HG03159 (cell line): ENCODE measurements at regions not wholly inside any gene's neighbourhood (a gene's known extent, or its start where the extent isn't known, plus 50 kb on each side); places are given as distances from the start of the nearest gene placed in this dataset.

Experiments
- ATAC-seq: cut with Tn5 transposase; IDR thresholded peaks from one replicate; pipeline ENCODE4 v1.9.1; 2021; ENCODE audit warnings: mild to moderate bottlenecking, moderate library complexity; ENCODE audit not compliant: unreplicated experiment

DNA sequence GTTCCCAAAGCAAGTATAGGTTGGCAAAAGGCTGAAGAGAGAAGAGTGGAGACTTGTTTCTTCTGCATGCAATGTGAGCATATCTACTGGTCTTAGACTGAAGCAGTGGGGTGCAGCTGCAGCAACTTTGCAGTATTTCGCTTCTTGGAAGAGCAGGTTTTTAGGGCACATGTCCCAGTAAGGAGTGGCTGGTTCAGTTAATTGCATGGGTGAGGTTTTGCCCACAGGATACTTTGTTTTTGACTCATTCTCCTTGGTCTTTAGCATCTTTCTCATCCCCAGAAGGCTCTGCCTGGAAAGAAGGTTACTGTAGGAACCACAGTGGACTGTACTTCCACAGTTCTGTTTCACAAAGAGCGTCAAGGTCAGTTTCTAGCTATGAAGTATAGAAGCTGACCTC, 68.0 kb upstream of the NR3C2 start:
- ATAC-seq: no peak

DNA sequence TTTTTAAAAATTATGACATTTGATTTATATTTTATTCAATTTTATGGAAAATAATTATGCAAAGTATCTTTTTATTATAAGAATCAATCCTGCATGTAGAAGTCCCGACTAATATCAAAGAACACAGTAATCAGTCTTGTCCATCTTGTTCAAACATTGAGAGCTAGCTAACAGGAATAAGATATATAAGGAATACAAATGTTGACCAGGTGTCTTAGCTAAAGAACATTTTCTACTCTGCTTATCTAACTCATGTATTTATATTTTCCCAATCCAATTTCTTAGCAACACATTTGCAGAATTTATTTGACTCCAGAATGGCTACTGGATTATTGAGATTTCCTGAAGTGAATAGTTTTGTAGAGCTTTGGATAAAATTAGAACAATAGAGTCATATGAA, 61.5 kb upstream of the NR3C2 start:
- no peak for ATAC-seq

DNA sequence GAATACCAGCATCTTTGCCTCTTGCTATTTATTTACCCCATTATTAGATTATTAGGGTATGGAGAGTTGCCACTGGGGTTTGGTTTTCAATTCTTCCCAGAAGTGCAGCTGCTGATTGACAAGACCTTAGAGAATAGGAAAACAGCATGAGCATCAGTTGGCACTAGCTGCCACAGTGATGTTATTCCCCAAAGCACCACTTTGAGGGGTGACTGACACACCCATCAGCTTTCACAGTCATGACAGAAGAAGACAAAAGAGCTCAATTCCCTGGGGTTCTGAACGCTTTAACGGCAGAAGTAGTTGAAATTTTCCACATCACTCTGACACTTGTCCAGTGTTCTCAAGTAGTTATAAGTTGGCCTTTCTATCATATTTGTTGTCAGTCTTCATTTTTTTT, 55.0 kb upstream of the NR3C2 start:
- no peak for ATAC-seq

DNA sequence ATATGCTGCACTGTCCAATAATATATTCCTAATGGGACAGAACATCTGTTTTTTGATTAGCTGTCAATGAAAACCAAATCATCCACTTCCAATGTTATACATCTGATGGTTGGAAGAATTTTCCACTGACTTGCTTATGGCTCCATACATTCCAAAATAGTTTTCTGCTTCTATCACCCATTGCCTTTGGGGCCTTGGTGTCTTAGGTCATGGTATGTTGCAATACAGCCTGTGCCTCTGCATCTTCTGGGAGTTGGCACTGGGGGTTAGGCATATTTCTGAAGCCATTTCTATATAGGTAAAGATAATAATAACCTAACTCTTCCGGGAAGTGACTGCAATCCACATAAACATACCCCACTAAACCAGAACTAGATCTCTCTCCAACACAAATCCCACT, 53.2 kb upstream of the NR3C2 start:
- peak; percentile 47 for ATAC-seq
